IPS-15b (cell line): ENCODE measurements at regions not wholly inside any gene's neighbourhood (a gene's known extent, or its start where the extent isn't known, plus 50 kb on each side); places are given as distances from the start of the nearest gene placed in this dataset.
"Not testable (repeated sequence)": the region's sequence is repeated elsewhere in the genome, so short reads cannot be mapped to it uniquely, and the experiment has no call there.

Experiments
- H3K27me3 ChIP-seq: one replicate; pipeline ENCODE4 v1.6.1; 2013; ENCODE audit warnings: low read length; ENCODE audit not compliant: control insufficient read depth, insufficient read depth
- H3K36me3 ChIP-seq: one replicate; pipeline ENCODE4 v1.6.1; 2013; ENCODE audit warnings: low read length; ENCODE audit not compliant: control insufficient read depth, insufficient read depth
- H3K4me1 ChIP-seq: one replicate; pipeline ENCODE4 v1.6.1; 2013; ENCODE audit warnings: mild to moderate bottlenecking, low read length; ENCODE audit not compliant: control insufficient read depth, insufficient read depth
- H3K4me3 ChIP-seq: one replicate; pipeline ENCODE4 v1.5.1; 2013; ENCODE audit warnings: low read depth, low read length
- H3K9ac ChIP-seq: one replicate; pipeline ENCODE4 v1.6.1; 2013; ENCODE audit warnings: low read depth, mild to moderate bottlenecking, low read length
- H3K9me3 ChIP-seq: one replicate; pipeline ENCODE4 v1.6.1; 2013; ENCODE audit warnings: mild to moderate bottlenecking, low read length; ENCODE audit not compliant: control insufficient read depth, insufficient read depth

DNA sequence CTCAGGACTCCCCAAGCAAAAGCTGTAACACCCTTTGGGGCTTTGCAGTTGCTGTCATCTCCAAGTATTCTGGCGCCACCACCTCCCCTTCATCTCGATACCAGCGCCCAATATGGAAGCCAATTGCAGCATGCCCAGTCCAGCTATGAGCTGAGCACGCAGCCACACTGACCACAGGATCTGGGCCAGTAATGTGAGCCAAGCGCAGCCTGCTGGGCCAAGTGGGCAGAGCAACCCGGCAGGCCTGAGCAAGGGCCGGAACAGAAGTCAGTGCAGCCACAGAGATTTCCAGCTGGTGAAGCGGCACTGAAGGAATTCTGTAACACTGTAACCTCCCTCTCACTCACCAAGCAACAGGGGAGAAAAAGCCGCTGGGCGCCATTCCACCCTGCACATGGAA, 268.6 kb downstream of the SPATA31A1 start:
- not testable (repeated sequence) for H3K4me1 ChIP-seq, H3K27me3 ChIP-seq

DNA sequence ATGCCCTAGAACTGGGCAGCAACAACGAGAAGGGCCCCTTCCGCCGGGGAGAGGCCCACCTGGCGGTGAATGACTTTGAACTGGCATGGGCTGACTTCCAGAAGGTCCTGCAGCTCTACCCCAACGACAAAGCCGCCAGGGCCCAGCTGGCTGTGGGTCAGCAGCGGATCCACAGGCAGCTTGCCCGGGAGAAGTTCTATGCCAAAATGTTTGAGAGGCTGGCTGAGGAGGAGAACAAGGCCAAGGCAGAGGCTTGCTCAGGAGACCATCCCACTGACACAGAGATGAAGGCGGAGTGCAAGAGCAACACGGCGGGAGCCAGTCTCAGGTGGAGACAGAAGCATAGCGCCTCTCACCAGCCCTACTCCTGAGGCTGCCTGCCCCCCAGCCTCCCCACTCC, 276.6 kb downstream of the SPATA31A1 start:
- not testable (repeated sequence) for H3K4me3 ChIP-seq, H3K4me1 ChIP-seq, H3K27me3 ChIP-seq, H3K9me3 ChIP-seq, H3K36me3 ChIP-seq, H3K9ac ChIP-seq

More for the DNA sequence above, 268.6 kb downstream of the SPATA31A1 start:
- H3K9me3 ChIP-seq, H3K4me3 ChIP-seq, H3K36me3 ChIP-seq, H3K9ac ChIP-seq: not testable (repeated sequence)

GRCh38 chr9:39649029-39649428, 293.6 kb downstream of the SPATA31A1 start:
- not testable (repeated sequence) for H3K4me1 ChIP-seq, H3K36me3 ChIP-seq, H3K9ac ChIP-seq, H3K9me3 ChIP-seq, H3K27me3 ChIP-seq, H3K4me3 ChIP-seq

DNA sequence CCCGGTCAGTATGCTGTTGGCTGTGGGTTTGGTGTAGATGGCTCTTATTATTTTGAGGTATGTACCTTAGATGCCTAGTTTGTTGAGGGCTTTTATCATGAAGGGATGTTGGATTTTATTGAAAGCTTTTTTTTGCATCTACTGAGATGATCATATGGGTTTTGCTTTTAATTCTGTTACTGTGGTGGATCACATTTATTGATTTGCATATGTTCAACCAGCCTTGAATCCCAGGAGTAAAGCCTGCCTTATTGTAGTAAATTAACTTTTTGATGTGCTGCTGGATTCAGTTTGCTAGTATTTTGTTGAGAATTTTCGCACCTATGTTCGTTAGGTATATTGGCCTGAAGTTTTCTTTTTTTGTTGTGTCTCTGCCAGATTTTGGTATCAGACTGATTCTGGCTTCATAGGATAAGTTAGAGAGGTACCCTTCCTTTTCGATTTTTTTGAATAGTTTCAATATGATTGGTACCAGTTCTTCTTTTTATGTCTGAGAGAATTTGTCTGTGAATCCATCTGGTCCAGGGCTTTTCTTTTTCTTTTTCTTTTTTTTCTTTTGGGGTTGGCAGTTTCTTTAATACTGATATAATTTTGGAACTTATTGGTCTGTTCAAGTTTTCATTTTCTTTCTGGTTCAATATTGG, 301.6 kb downstream of the SPATA31A1 start:
- H3K9ac ChIP-seq, H3K9me3 ChIP-seq, H3K4me1 ChIP-seq, H3K4me3 ChIP-seq, H3K36me3 ChIP-seq, H3K27me3 ChIP-seq: not testable (repeated sequence)

DNA sequence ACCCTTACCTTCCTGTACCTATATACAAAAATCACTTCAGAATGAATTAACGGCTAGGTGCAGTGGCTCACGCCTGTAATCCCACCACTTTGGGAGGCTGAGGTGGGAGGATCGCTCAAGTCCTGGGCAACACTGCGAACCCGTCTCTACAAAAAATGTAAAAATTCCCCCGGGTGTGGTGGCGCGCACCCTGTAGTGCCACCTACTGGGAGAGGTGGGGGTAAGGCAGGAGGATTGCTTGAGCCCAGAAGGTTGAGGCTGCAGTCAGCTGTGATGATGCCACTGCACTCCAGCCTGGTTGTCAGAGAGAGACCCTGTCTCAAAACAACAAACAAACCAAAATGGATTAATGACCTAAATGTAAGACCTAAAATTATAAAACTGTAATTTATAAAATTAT, 307.6 kb downstream of the SPATA31A1 start:
- not testable (repeated sequence) for H3K4me3 ChIP-seq, H3K36me3 ChIP-seq, H3K27me3 ChIP-seq

GRCh38 chr9:39663713-39664112, 308.2 kb downstream of the SPATA31A1 start:
- H3K4me3 ChIP-seq, H3K36me3 ChIP-seq, H3K9me3 ChIP-seq, H3K27me3 ChIP-seq, H3K4me1 ChIP-seq, H3K9ac ChIP-seq: not testable (repeated sequence)

More for the DNA sequence above, 307.6 kb downstream of the SPATA31A1 start:
- not testable (repeated sequence) for H3K9ac ChIP-seq, H3K9me3 ChIP-seq, H3K4me1 ChIP-seq

GRCh38 chr9:39665020-39665419, 309.6 kb downstream of the SPATA31A1 start:
- not testable (repeated sequence) for H3K4me1 ChIP-seq, H3K9ac ChIP-seq, H3K27me3 ChIP-seq, H3K4me3 ChIP-seq, H3K36me3 ChIP-seq, H3K9me3 ChIP-seq

DNA sequence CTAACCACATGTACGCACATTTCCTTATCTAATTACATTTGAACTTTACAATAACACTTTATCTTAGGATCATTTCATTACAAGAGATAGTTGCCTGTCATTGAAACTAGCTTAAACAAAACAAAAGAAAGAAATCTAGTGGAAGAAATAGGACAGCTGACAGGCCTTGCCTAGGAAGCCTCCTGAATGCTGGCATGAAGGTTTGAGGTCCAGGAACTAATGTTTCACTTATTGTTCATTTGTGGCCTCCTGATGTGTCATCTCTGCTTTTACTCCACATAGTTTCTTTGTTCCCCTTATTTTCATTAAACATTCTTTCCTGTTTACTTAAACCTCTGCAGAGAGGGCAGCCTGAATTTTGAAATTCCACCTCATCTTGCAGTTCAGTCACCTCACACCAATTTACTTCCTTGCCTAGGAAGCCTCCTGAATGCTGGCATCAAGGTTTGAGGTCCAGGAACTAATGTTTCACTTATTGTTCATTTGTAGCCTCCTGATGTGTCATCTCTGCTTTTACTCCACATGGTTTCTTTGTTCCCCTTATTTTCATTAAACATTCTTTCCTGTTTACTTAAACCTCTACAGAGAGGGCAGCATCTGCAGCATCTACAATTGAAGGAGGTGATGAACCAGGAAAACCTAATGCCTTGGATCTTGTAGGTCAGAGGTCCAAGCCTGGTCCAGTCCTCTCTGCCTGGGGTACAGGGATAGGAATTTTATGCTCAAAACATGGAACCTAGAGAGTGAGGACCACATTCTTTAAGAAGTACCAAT, 319.2 kb downstream of the SPATA31A1 start:
- H3K36me3 ChIP-seq, H3K4me3 ChIP-seq, H3K4me1 ChIP-seq, H3K9ac ChIP-seq, H3K9me3 ChIP-seq, H3K27me3 ChIP-seq: not testable (repeated sequence)

DNA sequence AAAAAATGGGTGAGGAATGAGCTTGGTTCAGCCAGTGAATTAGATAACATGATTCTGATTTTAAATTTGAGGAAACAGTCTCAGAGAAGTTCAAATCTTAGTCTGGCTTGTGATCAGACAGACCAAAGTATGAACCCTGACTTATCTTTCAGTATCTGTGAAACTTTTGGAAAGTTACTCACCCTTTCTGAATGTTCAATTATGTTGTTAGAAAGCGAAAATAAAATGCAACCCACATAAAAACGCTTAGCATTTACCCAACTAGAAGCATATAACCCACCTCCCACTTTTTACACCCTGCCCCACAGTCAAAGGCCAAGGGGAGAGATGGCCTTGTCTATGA, 319.7 kb downstream of the SPATA31A1 start:
- H3K36me3 ChIP-seq, H3K9me3 ChIP-seq, H3K4me3 ChIP-seq, H3K27me3 ChIP-seq, H3K4me1 ChIP-seq, H3K9ac ChIP-seq: not testable (repeated sequence)

- not testable (repeated sequence) for H3K4me3 ChIP-seq, H3K36me3 ChIP-seq, H3K9me3 ChIP-seq, H3K27me3 ChIP-seq, H3K9ac ChIP-seq, H3K4me1 ChIP-seq
Observed at GRCh38 chr9:39678534-39679263, 323.2 kb downstream of the SPATA31A1 start.

DNA sequence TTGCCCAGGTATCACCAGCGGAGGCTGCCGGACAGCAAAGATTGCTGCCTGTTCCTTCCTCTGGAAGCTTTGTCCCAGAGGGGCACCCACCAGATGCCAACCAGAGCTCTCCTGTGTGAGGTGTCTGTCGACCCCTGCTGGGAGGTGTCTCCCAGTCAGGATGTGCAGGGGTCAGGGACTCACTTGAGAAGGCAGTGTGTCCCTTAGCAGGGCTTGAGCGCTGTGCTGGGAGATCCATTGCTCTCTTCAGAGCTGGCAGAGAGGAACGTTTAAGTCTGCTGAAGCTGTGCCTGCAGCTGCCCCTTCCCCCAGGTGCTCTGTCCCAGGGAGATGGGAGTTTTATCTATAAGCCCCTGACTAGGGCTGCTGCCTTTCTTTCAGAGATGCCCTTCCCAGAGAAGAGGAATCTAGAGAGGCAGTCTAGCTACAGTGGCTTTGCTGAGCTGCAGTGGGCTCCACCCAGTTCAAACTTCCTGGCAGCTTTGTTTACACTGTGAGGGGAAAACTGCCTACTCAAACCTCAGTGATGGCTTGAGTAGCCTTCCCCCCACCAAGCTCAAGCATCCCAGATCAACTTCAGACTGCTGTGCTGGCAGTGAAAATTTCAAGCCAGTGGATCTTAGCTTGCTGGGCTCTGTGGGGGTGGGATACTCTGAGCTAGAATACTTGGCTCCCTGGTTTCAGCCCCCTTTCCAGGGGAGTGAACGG, 325.4 kb downstream of the SPATA31A1 start:
- H3K9ac ChIP-seq, H3K9me3 ChIP-seq, H3K4me1 ChIP-seq, H3K27me3 ChIP-seq, H3K4me3 ChIP-seq, H3K36me3 ChIP-seq: not testable (repeated sequence)

GRCh38 chr9:39728862-39729261, 373.4 kb downstream of the SPATA31A1 start:
- H3K9ac ChIP-seq, H3K27me3 ChIP-seq, H3K36me3 ChIP-seq, H3K4me1 ChIP-seq, H3K9me3 ChIP-seq, H3K4me3 ChIP-seq: not testable (repeated sequence)
